HEK293 (cell line): ENCODE measurements at regions not wholly inside any gene's neighbourhood (a gene's known extent, or its start where the extent isn't known, plus 50 kb on each side); places are given as distances from the start of the nearest gene placed in this dataset.

Source experiments
- MYNN ChIP-seq: fragments of 450-650 bp; formaldehyde crosslinking; IDR thresholded peaks from 2 replicates; pipeline ENCODE4 v1.5.1; 2016; ENCODE audit warnings: missing biosample characterization, missing genetic modification characterization, borderline replicate concordance
- TCF7L2 ChIP-seq: IDR thresholded peaks from 2 replicates; pipeline ENCODE4 v1.6.1; 2011; ENCODE audit warnings: low read depth, mild to moderate bottlenecking, inconsistent platforms, low read length, moderate library complexity, borderline replicate concordance
- ZBTB21 ChIP-seq: fragments of 450-650 bp; formaldehyde crosslinking; IDR thresholded peaks from 2 replicates; pipeline ENCODE4 v1.5.1; 2017; ENCODE audit warnings: missing biosample characterization, missing genetic modification characterization
- ZNF121 ChIP-seq: fragments of 450-650 bp; formaldehyde crosslinking; IDR thresholded peaks from 2 replicates; pipeline ENCODE4 v1.5.1; 2016; ENCODE audit warnings: missing biosample characterization, missing genetic modification characterization
- ZNF133 ChIP-seq: fragments of 450-650 bp; formaldehyde crosslinking; IDR thresholded peaks from 2 replicates; pipeline ENCODE4 v1.5.1; 2016; ENCODE audit warnings: missing biosample characterization, missing genetic modification characterization
- ZNF214 ChIP-seq: fragments of 450-650 bp; formaldehyde crosslinking; IDR thresholded peaks from 2 replicates; pipeline ENCODE4 v1.5.1; 2017; ENCODE audit warnings: missing biosample characterization, mild to moderate bottlenecking, missing genetic modification characterization, borderline replicate concordance
- ZNF302 ChIP-seq: fragments of 450-650 bp; formaldehyde crosslinking; IDR thresholded peaks from 2 replicates; pipeline ENCODE4 v1.5.1; 2016; ENCODE audit warnings: missing biosample characterization, missing genetic modification characterization, low read depth
- ZNF549 ChIP-seq: fragments of 450-650 bp; IDR thresholded peaks from 2 replicates; pipeline ENCODE4 v1.5.1; 2018; ENCODE audit warnings: missing biosample characterization, missing genetic modification characterization, mild to moderate bottlenecking, inconsistent platforms, moderate library complexity
- TF ChIP-seq, protein P1 (sequence below): fragments of 450-650 bp; formaldehyde crosslinking; IDR thresholded peaks from 2 replicates; pipeline ENCODE4 v1.5.1; 2016; ENCODE audit warnings: missing biosample characterization, missing genetic modification characterization
- TF ChIP-seq, protein P2 (sequence below): fragments of 450-650 bp; formaldehyde crosslinking; IDR thresholded peaks from 2 replicates; pipeline ENCODE4 v1.5.1; 2016; ENCODE audit warnings: missing biosample characterization, missing genetic modification characterization
- TF ChIP-seq, protein P3 (sequence below): fragments of 450-650 bp; formaldehyde crosslinking; IDR thresholded peaks from 2 replicates; pipeline ENCODE4 v1.5.1; 2017; ENCODE audit warnings: missing biosample characterization, mild to moderate bottlenecking, missing genetic modification characterization, moderate library complexity
- TF ChIP-seq, protein P4 (sequence below): fragments of 450-650 bp; formaldehyde crosslinking; IDR thresholded peaks from 2 replicates; pipeline ENCODE4 v1.5.1; 2016; ENCODE audit warnings: missing biosample characterization, missing genetic modification characterization

DNA sequence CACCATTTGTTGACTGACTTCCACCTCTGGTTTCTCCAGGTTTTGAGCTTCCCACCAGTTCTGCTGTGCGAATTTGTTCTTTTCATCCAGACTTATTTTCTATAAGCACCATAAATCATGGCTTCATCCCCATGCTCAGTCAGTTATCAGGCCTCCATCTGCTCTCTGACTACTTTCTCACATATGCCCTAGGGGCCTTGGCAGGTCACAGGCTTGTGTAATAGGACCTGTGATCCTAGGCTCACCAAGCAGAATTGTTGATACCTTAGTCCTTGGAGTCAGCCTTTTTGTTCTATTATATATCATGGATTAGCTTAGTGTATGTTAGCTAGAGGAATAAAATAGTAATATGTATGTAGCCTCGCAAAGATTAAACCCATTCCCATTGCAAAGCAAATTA, 284.2 kb upstream of the TANK start:
- TF ChIP-seq TCF7L2 = no peak
- TF ChIP-seq, protein P1, sequence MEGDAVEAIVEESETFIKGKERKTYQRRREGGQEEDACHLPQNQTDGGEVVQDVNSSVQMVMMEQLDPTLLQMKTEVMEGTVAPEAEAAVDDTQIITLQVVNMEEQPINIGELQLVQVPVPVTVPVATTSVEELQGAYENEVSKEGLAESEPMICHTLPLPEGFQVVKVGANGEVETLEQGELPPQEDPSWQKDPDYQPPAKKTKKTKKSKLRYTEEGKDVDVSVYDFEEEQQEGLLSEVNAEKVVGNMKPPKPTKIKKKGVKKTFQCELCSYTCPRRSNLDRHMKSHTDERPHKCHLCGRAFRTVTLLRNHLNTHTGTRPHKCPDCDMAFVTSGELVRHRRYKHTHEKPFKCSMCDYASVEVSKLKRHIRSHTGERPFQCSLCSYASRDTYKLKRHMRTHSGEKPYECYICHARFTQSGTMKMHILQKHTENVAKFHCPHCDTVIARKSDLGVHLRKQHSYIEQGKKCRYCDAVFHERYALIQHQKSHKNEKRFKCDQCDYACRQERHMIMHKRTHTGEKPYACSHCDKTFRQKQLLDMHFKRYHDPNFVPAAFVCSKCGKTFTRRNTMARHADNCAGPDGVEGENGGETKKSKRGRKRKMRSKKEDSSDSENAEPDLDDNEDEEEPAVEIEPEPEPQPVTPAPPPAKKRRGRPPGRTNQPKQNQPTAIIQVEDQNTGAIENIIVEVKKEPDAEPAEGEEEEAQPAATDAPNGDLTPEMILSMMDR (tag by site-specific recombination) = no peak
- TF ChIP-seq, protein P2, sequence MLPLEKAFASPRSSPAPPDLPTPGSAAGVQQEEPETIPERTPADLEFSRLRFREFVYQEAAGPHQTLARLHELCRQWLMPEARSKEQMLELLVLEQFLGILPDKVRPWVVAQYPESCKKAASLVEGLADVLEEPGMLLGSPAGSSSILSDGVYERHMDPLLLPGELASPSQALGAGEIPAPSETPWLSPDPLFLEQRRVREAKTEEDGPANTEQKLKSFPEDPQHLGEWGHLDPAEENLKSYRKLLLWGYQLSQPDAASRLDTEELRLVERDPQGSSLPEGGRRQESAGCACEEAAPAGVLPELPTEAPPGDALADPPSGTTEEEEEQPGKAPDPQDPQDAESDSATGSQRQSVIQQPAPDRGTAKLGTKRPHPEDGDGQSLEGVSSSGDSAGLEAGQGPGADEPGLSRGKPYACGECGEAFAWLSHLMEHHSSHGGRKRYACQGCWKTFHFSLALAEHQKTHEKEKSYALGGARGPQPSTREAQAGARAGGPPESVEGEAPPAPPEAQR (tag by site-specific recombination) = no peak
- TF ChIP-seq ZNF549 (tag by site-specific recombination) = no peak
- no peak for TF ChIP-seq MYNN (tag by site-specific recombination)
- TF ChIP-seq, protein P3, sequence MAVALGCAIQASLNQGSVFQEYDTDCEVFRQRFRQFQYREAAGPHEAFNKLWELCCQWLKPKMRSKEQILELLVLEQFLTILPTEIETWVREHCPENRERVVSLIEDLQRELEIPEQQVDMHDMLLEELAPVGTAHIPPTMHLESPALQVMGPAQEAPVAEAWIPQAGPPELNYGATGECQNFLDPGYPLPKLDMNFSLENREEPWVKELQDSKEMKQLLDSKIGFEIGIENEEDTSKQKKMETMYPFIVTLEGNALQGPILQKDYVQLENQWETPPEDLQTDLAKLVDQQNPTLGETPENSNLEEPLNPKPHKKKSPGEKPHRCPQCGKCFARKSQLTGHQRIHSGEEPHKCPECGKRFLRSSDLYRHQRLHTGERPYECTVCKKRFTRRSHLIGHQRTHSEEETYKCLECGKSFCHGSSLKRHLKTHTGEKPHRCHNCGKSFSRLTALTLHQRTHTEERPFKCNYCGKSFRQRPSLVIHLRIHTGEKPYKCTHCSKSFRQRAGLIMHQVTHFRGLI (tag by site-specific recombination) = no peak
- no peak for TF ChIP-seq ZBTB21 (tag by site-specific recombination)
- TF ChIP-seq ZNF121 (tag by site-specific recombination) = no peak
- TF ChIP-seq, protein P4, sequence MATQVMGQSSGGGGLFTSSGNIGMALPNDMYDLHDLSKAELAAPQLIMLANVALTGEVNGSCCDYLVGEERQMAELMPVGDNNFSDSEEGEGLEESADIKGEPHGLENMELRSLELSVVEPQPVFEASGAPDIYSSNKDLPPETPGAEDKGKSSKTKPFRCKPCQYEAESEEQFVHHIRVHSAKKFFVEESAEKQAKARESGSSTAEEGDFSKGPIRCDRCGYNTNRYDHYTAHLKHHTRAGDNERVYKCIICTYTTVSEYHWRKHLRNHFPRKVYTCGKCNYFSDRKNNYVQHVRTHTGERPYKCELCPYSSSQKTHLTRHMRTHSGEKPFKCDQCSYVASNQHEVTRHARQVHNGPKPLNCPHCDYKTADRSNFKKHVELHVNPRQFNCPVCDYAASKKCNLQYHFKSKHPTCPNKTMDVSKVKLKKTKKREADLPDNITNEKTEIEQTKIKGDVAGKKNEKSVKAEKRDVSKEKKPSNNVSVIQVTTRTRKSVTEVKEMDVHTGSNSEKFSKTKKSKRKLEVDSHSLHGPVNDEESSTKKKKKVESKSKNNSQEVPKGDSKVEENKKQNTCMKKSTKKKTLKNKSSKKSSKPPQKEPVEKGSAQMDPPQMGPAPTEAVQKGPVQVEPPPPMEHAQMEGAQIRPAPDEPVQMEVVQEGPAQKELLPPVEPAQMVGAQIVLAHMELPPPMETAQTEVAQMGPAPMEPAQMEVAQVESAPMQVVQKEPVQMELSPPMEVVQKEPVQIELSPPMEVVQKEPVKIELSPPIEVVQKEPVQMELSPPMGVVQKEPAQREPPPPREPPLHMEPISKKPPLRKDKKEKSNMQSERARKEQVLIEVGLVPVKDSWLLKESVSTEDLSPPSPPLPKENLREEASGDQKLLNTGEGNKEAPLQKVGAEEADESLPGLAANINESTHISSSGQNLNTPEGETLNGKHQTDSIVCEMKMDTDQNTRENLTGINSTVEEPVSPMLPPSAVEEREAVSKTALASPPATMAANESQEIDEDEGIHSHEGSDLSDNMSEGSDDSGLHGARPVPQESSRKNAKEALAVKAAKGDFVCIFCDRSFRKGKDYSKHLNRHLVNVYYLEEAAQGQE (tag by site-specific recombination) = no peak
- no peak for TF ChIP-seq ZNF302
- TF ChIP-seq ZNF133 = no peak
- TF ChIP-seq ZNF214 (tag by site-specific recombination) = no peak
